Glomerular visceral epithelial cell (primary cell): ENCODE measurements at regions not wholly inside any gene's neighbourhood (a gene's known extent, or its start where the extent isn't known, plus 50 kb on each side); places are given as distances from the start of the nearest gene placed in this dataset.
"Not testable (repeated sequence)": the region's sequence is repeated elsewhere in the genome, so short reads cannot be mapped to it uniquely, and the experiment has no call there.

Source experiments
- DNase-seq: peaks from one replicate; pipeline ENCODE4 v3.0.0-alpha.2; 2016; ENCODE audit errors: extremely low spot score

DNA sequence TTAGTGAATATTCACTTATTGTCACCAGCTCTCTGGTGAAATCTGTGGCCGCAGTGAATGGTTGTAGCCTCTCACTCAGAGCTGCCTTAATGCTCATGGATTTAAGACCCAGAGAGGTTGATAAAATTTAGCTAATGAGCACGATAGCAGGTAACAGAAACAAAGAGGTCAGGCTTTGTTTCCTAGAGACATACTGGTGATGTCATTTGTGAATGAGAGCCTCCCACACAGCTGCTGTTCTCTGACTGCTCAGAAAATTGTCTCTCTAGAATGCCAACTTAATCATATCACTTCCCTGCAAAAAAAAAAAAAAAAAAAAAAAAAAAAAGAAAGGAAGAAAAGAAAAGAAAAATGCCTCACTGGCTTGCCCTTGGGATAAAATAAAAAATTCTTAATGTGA is 411.7 kb upstream of the MYT1L start:
- DNase-seq: no peak

DNA sequence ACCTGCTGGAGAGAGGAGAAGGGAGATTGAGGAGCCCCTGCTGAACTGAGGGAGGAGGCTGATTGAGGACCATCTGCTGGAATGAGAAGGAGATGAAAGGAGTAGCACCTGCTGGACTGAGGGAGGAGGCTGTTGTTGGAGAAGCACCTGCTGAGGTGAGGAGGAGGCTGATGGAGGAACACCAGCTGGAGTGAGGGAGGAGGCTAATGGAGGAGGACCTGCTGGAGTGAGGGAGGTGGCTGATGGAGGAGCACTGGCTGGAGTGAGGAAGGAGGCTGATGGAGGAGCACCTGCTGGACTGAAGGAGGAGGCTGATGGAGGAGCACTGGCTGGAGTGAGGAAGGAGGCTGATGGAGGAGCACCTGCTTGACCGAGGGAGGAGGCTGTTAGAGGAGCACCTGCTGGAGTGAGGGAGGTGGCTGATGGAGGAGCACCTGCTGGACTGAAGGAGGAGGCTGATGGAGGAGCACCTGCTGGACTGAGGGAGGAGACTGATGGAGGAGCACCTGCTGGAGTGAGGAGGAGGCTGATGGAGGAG is 409.2 kb upstream of the MYT1L start:
- no peak for DNase-seq

DNA sequence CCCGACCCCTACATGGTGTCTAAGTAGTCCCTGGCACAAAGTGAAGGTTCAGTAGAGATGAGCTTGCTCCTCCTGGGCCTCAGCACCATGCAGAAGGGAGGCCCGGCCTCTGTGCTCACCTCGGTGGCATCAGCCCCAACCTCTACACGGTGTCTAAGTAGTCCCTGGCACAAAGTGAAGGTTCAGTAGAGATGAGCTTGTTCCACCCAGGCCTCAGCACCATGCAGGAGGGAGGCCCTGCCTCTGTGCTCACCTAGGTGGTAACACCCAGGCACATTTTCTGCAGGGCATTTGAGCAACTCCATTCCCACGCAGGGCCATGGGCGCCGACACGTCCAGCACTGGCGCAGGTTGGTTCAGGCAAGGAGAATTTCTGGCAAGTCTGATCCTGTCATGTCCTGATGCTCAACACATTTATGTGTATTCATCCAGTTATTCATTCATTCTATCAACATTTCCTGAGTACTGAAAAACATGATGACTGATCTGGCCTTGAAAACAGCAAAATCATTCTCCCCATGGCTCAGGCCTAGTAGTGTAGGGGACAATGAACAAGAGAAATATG is 408.2 kb upstream of the MYT1L start:
- DNase-seq: no peak

GRCh38 chr2:2738684-2739083 is 407.6 kb upstream of the MYT1L start:
- no peak for DNase-seq

DNA sequence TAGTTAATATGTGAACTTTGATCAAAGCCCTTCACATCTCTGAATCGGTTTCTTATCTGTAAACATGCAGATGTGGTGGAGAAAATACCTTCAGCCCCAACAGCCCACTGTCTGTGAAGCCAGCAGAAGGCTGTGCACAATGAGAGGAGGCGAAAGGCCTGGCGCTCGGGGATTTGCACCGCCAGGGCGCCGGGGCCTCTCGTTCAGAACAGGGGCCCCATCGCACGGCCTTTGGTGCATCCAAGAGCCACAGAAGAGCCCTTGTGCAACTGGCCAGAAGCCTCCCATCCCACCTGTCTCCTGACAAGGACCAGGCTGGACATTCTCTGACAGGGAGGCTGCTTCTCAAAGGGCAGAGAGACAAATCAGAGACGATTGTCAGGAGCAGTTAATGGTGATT is 407.2 kb upstream of the MYT1L start:
- DNase-seq: no peak

DNA sequence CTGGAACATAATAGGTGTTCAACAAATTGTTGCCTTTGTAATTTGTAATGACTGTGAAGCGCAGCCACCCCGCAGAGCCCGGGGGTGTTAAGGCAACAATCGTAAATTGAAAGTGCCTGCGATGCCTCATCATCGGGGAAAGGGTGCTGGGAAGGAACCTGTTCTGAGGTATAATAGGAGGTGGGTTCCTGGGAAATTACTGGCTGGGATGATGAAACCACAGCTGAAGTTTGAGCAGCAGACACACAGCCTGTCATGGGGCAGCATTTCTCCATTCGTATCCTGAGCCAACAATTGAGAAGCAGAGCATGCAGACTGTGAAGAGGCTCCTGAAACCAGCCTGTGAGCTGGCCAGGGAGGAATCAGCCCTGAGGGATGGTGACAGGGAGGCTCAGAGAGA is 404.0 kb upstream of the MYT1L start:
- DNase-seq: no peak

- no peak for DNase-seq
Observed at GRCh38 chr2:2734308-2734707, 403.2 kb upstream of the MYT1L start.

DNA sequence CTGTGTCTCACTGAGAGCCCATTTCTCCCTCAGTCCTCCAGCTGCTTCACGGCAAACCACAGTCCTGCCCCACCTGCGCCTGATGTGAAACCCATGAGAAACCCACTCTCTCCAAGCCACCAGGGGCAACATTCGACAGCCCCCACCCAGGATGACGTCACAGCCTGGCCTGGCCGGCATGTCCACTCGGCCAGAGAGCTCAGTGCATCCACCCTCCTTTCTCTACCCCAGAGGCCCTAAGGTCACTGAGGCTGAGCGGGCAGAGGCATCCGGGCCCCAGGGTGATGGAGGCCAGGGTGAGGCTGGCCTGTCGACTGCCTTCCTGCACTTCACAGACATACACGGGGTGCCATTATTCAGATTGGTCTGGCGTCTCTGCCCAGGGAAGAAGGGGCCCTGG is 402.7 kb upstream of the MYT1L start:
- no peak for DNase-seq

GRCh38 chr2:2732331-2733119 is 401.4 kb upstream of the MYT1L start:
- DNase-seq: no peak

GRCh38 chr2:2731816-2732284 is 400.8 kb upstream of the MYT1L start:
- no peak for DNase-seq

GRCh38 chr2:2731101-2731815 is 400.2 kb upstream of the MYT1L start:
- no peak for DNase-seq

- no peak for DNase-seq
Observed at GRCh38 chr2:2730301-2730833, 399.3 kb upstream of the MYT1L start.

DNA sequence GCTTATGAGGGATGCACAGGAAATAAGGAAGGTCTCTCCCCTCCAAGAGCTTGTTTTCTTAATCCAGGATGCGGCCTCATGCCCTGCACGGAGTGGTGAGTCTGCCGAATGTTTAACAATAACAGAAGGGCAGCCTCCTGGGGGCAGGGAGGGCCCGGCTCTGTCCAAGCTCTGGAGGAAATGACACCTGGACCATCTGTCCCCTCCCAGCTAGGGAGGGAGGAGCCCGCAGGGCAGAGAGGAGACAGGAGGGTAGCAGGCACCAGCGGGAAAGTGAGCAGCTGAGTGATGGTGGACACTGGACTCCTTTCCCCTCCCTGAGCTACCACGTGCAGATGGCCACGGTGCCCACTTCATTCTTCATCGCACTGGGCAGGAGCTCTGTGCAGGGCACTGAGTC is 398.2 kb upstream of the MYT1L start:
- no peak for DNase-seq

DNA sequence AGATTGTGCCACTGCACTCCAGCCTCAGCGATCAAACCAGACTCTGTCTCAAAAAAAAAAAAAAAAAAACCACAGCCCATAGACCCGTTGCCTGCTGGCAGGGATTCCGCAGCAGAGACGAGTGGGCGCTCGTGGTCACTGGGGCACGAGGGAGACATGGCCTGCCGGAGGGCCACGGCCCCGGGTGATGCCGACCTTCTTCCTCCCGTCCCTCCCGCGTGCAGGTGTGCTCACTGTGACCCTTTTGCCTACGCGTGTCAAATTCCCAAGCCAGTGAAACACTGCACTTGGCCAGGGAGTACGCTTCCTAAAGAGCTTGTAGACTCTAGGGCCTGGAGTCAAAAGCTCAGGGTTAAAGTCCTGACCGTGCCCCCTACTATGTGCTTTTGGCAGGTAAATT is 397.6 kb upstream of the MYT1L start:
- no peak for DNase-seq

DNA sequence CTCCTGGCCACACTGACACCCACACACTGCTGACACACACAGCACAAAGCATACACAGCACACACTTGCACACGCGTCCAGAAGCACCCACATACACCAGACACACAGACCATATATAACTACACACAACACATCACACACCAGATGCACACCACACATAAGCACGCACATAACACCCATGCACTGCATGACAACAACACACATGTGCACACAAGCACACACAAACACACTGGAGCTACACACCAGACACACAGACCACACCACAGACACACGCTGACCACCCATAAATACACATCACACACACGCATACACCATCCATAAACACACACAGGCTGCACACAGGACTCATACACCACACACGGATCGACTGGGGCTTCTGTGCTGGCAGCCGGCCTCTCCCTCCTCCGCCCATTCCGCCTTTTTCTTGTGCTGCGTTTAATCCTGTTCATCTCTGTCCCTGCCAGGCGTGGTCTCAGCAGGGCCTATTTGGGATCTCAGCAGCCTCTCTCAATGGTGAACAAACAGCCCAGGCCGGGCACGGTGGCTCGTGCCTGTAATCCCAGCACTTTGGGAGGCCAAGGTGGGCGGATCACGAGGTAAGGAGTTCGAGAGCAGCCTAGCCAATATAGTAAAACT is 396.9 kb upstream of the MYT1L start:
- DNase-seq: no peak

GRCh38 chr2:2726163-2726562 is 395.1 kb upstream of the MYT1L start:
- DNase-seq: no peak

DNA sequence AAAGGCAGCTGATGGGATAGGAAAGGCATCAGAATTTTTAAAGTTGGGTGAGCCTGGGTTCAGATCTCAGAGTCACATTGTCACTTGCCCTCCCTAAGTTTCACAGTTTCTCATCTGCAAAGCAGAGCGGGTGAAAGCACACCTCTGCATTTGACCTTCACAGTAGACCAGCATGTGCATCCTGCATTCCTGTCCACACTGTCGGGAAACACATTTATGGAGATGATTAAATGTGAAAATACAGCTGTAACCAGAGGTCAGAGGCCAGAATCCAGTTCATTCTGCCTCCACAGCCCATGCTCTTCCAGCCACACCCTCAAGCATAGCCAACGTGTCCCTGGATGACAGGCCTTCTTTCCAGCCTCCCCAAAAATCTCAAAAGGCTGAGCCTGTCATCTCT is 392.0 kb upstream of the MYT1L start:
- DNase-seq: no peak

- no peak for DNase-seq
Observed at GRCh38 chr2:2721296-2721835, 390.3 kb upstream of the MYT1L start.

DNA sequence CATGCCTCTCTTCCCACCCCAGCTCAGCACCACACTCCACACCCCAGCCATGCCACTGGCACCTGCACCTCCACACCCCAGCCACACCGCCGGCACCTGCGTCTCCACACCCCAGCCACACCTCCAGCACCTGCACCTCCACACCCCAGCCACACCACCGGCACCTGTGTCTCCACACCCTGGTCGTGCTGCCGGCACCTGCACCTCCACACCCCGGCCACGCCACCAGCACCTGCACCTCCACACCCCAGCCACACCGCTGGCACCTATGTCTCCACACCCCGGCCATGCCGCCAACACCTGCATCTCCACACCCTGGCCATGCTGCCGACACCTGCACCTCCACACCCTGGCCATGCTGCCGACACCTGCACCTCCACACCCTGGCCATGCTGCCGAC is 389.7 kb upstream of the MYT1L start:
- not testable (repeated sequence) for DNase-seq

DNA sequence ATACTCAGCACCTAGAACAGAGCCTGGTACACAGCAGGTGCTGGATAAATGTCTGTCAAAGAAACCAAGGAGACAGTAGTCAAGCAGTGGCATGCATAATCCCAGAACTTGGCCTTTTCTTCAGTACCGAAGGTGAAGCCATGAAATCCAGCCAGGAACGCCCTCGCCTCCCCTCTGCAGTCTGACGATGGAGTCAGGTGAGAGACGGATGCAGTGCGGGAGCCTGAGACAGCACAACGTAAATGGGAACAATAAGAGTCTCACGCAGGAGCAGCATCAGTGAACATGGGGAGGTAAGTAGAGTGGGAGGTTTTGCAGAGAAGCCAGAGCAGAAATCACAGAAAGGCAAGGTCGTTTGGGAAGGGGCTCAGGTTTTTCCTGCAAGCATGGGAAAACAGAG is 389.3 kb upstream of the MYT1L start:
- DNase-seq: no peak

GRCh38 chr2:2719781-2720180 is 388.7 kb upstream of the MYT1L start:
- DNase-seq: no peak

DNA sequence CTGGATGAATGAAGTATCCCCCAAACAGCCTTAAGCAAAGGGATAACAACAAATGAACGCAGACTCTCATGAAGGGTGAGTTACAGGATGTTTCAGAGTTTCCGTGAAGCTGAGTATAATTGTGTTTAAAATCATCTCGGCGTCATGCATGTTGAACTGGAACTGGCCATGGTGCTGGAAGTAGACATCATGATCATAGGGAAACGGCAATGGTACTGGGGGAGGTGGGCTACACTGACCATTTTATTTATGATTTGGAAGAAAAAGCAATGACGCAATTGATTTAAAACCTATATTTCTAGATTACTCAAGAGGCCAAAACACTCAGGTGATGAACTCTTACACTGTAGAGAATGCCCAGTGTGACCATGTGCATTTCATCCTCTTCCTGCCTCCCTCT is 387.9 kb upstream of the MYT1L start:
- no peak for DNase-seq
